H1 (cell line): ENCODE measurements at regions not wholly inside any gene's neighbourhood (a gene's known extent, or its start where the extent isn't known, plus 50 kb on each side); places are given as distances from the start of the nearest gene placed in this dataset.

Experiments used
- ASH2L ChIP-seq: fragments of 200-600, 300-600 bp; sonication (generic); IDR thresholded peaks from one replicate; pipeline ENCODE4 v1.7.1; 2017; ENCODE audit warnings: low read length
- BRCA1 ChIP-seq: IDR thresholded peaks from 2 replicates; pipeline ENCODE4 v1.6.1; 2012; ENCODE audit warnings: low read depth, low read length, improper control_type of control experiment
- CBX5 ChIP-seq: fragments of 300-800, 300-1000 bp; sonication (generic); IDR thresholded peaks from 2 replicates; pipeline ENCODE4 v1.7.1; 2016; ENCODE audit warnings: antibody characterized with exemption, low read length, low read depth
- CBX8 ChIP-seq: fragments of 300-800, 300-1000 bp; sonication (generic); IDR thresholded peaks from 2 replicates; pipeline ENCODE4 v1.7.1; 2016; ENCODE audit warnings: low read depth, low read length, borderline replicate concordance
- CHD1 ChIP-seq: IDR thresholded peaks from 2 replicates; pipeline ENCODE4 v1.6.1; 2012; ENCODE audit warnings: low read depth, low read length, improper control_type of control experiment
- CHD2 ChIP-seq: IDR thresholded peaks from 2 replicates; pipeline ENCODE4 v1.6.1; 2012; ENCODE audit warnings: low read length, improper control_type of control experiment
- CREB1 ChIP-seq: IDR thresholded peaks from 2 replicates; pipeline ENCODE4 v1.6.1; 2012; ENCODE audit warnings: inconsistent platforms
- EGR1 ChIP-seq: IDR thresholded peaks from 2 replicates; pipeline ENCODE4 v1.6.1; 2011; ENCODE audit warnings: low read depth, low read length, borderline replicate concordance
- HDAC6 ChIP-seq: IDR thresholded peaks from one replicate; pipeline ENCODE4 v1.7.1; 2012; ENCODE audit warnings: low read depth, mild to moderate bottlenecking, inconsistent platforms, low read length, moderate library complexity
- JUND ChIP-seq: IDR thresholded peaks from 2 replicates; pipeline ENCODE4 v1.6.1; 2011; ENCODE audit warnings: mild to moderate bottlenecking, improper control_type of control experiment, low read length
- KDM1A ChIP-seq: fragments of 200-600, 300-600 bp; sonication (generic); IDR thresholded peaks from 2 replicates; pipeline ENCODE4 v1.7.1; 2016; ENCODE audit warnings: mild to moderate bottlenecking, low read length, borderline replicate concordance
- KDM5A ChIP-seq: fragments of 200-600 bp; IDR thresholded peaks from 2 replicates; pipeline ENCODE4 v1.7.1; 2012; ENCODE audit warnings: mild to moderate bottlenecking, low read length, inconsistent platforms, mixed read lengths
- NANOG ChIP-seq: IDR thresholded peaks from 2 replicates; pipeline ENCODE4 v1.6.1; 2011; ENCODE audit warnings: low read length, low read depth, mild to moderate bottlenecking, inconsistent platforms; ENCODE audit not compliant: insufficient read depth, poor library complexity, severe bottlenecking
- POLR2A ChIP-seq, 2 experiments: IDR thresholded peaks; 1 replicate in 1 of 2; 2 replicates in 1 of 2; pipeline ENCODE4 v1.6.1; 2011; ENCODE audit warnings: low read depth in 2 of 2, low read length in 2 of 2, mild to moderate bottlenecking in 2 of 2; ENCODE audit errors: control extremely low read depth in 1 of 2
- RBBP5 ChIP-seq: IDR thresholded peaks from 2 replicates; pipeline ENCODE4 v1.7.1; 2012; ENCODE audit warnings: low read depth, mild to moderate bottlenecking, inconsistent platforms, low read length, moderate library complexity, borderline replicate concordance
- RFX5 ChIP-seq: IDR thresholded peaks from 2 replicates; pipeline ENCODE4 v1.6.1; 2011; ENCODE audit warnings: low read depth, low read length, improper control_type of control experiment, borderline replicate concordance
- SIX5 ChIP-seq: IDR thresholded peaks from 2 replicates; pipeline ENCODE4 v1.6.1; 2011; ENCODE audit warnings: mild to moderate bottlenecking, low read depth, low read length
- SP1 ChIP-seq: IDR thresholded peaks from 2 replicates; pipeline ENCODE4 v1.6.1; 2011; ENCODE audit warnings: low read depth, low read length
- SP2 ChIP-seq: IDR thresholded peaks from 2 replicates; pipeline ENCODE4 v1.6.1; 2012; ENCODE audit warnings: mild to moderate bottlenecking, low read length, inconsistent platforms
- TAF7 ChIP-seq: optimal IDR thresholded peaks from 2 replicates; pipeline ENCODE3; 2011; ENCODE audit warnings: low read depth, mild to moderate bottlenecking, inconsistent platforms, low read length, moderate library complexity, borderline replicate concordance
- TCF12 ChIP-seq: IDR thresholded peaks from 2 replicates; pipeline ENCODE4 v1.6.1; 2011; ENCODE audit warnings: low read depth, mild to moderate bottlenecking, low read length
- TEAD4 ChIP-seq: IDR thresholded peaks from 2 replicates; pipeline ENCODE4 v1.6.1; 2012; ENCODE audit warnings: low read depth, low read length, inconsistent platforms, mixed read lengths
- YY1 ChIP-seq: IDR thresholded peaks from 2 replicates; pipeline ENCODE4 v1.6.1; 2011; ENCODE audit warnings: low read depth, mild to moderate bottlenecking, low read length
- TF ChIP-seq, protein P1 (sequence below): IDR thresholded peaks from 2 replicates; pipeline ENCODE4 v1.6.1; 2012; ENCODE audit warnings: inconsistent platforms
- TF ChIP-seq, protein P2 (sequence below): IDR thresholded peaks from 2 replicates; pipeline ENCODE4 v1.6.1; 2011; ENCODE audit warnings: low read length, improper control_type of control experiment
- TF ChIP-seq, protein P3 (sequence below): IDR thresholded peaks from 2 replicates; pipeline ENCODE4 v1.6.1; 2012; ENCODE audit warnings: inconsistent platforms
- TF ChIP-seq, protein P4 (sequence below): IDR thresholded peaks from 2 replicates; pipeline ENCODE4 v1.6.1; 2011; ENCODE audit warnings: low read depth, mild to moderate bottlenecking, low read length; ENCODE audit not compliant: insufficient read depth

DNA sequence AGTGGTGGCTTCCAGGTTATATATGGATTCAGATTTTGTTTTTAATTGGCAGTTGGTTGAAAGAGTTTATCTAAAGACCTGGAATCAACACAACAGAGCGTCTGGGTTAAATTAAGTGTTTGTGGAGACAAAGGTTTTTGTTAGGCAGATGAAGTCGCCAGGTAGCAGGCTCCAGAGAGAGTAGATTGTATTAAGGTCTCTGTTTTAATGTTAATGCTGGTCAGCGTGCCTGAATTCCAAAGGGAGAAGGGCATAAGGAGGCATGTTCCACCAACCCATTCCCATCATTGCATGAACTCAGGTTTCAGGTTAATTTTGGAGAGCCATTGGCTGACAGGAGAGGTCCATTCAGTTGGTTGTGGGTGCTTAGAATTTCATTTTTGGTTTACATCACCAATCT lies 744.1 kb upstream of the GJE1 start (continued):
- TF ChIP-seq YY1 (no peak), SIX5 (no peak), CHD2 (no peak), RFX5 (no peak), HDAC6 (no peak), EGR1 (no peak), TCF12 (no peak), RBBP5 (no peak), KDM5A (no peak), CBX8 (no peak), BRCA1 (no peak), TAF7 (no peak), POLR2A (IDR thresholded peaks at IDR 0.05; ENCODE audit: control extremely low read depth in 1 of 2, low read depth in 2 of 2, low read length in 2 of 2) (no peak), CHD1 (no peak), SP2 (no peak), ASH2L (no peak), SP1 (peak; percentile 30; the same call in 1 of the 2 replicates), JUND (no peak), CBX5 (no peak), KDM1A (no peak), NANOG (peak; percentile 64), TEAD4 (peak; percentile 76), CREB1 (no peak)
- TF ChIP-seq, protein P1, sequence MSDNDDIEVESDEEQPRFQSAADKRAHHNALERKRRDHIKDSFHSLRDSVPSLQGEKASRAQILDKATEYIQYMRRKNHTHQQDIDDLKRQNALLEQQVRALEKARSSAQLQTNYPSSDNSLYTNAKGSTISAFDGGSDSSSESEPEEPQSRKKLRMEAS: peak; percentile 57; the same call in 1 of the 2 replicates
- TF ChIP-seq, protein P2, sequence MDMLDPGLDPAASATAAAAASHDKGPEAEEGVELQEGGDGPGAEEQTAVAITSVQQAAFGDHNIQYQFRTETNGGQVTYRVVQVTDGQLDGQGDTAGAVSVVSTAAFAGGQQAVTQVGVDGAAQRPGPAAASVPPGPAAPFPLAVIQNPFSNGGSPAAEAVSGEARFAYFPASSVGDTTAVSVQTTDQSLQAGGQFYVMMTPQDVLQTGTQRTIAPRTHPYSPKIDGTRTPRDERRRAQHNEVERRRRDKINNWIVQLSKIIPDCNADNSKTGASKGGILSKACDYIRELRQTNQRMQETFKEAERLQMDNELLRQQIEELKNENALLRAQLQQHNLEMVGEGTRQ: no peak
- TF ChIP-seq, protein P3, sequence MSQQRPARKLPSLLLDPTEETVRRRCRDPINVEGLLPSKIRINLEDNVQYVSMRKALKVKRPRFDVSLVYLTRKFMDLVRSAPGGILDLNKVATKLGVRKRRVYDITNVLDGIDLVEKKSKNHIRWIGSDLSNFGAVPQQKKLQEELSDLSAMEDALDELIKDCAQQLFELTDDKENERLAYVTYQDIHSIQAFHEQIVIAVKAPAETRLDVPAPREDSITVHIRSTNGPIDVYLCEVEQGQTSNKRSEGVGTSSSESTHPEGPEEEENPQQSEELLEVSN: no peak
- TF ChIP-seq, protein P4, sequence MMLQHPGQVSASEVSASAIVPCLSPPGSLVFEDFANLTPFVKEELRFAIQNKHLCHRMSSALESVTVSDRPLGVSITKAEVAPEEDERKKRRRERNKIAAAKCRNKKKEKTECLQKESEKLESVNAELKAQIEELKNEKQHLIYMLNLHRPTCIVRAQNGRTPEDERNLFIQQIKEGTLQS: no peak
